ENCODE measurements at regions not wholly inside any gene's neighbourhood (a gene's known extent, or its start where the extent isn't known, plus 50 kb on each side); places are given as distances from the start of the nearest gene placed in this dataset.
"Not testable (repeated sequence)": the region's sequence is repeated elsewhere in the genome, so short reads cannot be mapped to it uniquely, and the experiment has no call there.

GRCh38 chr5:155616779-155617392, 603.3 kb downstream of the KIF4B start:
- DNase-seq (ENCODE audit: low read depth in 2 of 2) = peak; percentile 16 to 30

- no peak for DNase-seq (ENCODE audit: low read depth in 2 of 2)
Measured at GRCh38 chr5:155619688-155620087, 606.1 kb downstream of the KIF4B start.

GRCh38 chr5:155620821-155621410, 607.4 kb downstream of the KIF4B start:
- no peak for DNase-seq (ENCODE audit: low read depth in 2 of 2)

GRCh38 chr5:155624597-155625241, 611.2 kb downstream of the KIF4B start:
- no peak for DNase-seq (ENCODE audit: low read depth in 2 of 2)

GRCh38 chr5:155625315-155625714, 611.8 kb downstream of the KIF4B start:
- DNase-seq (ENCODE audit: low read depth in 2 of 2) = no peak

GRCh38 chr5:155625897-155626543, 612.5 kb downstream of the KIF4B start:
- no peak for DNase-seq (ENCODE audit: low read depth in 2 of 2)

GRCh38 chr5:155626592-155626991, 613.0 kb downstream of the KIF4B start:
- DNase-seq (ENCODE audit: low read depth in 2 of 2) = no peak

GRCh38 chr5:155628346-155628745, 614.8 kb downstream of the KIF4B start:
- DNase-seq (ENCODE audit: low read depth in 2 of 2) = no peak

GRCh38 chr5:155629597-155629996, 616.0 kb downstream of the KIF4B start:
- no peak for DNase-seq (ENCODE audit: low read depth in 2 of 2)

- DNase-seq (ENCODE audit: low read depth in 2 of 2) = no peak
Measured at GRCh38 chr5:155631116-155631515, 617.6 kb downstream of the KIF4B start.

GRCh38 chr5:155633338-155633957, 619.9 kb downstream of the KIF4B start:
- DNase-seq (ENCODE audit: low read depth in 2 of 2) = no peak

GRCh38 chr5:155649666-155650065, 636.1 kb downstream of the KIF4B start:
- DNase-seq (ENCODE audit: low read depth in 2 of 2) = no peak

- DNase-seq (ENCODE audit: low read depth in 2 of 2) = no peak
Measured at GRCh38 chr5:155655569-155655968, 642.0 kb downstream of the KIF4B start.

- DNase-seq (ENCODE audit: low read depth in 2 of 2) = no peak
Measured at GRCh38 chr5:155661859-155662258, 648.3 kb downstream of the KIF4B start.

- DNase-seq (ENCODE audit: low read depth in 2 of 2) = no peak
Measured at GRCh38 chr5:155665361-155665760, 651.8 kb downstream of the KIF4B start.

GRCh38 chr5:155672001-155672400, 655.0 kb upstream of the SGCD start:
- DNase-seq (ENCODE audit: low read depth in 2 of 2) = not testable (repeated sequence)

GRCh38 chr5:155676967-155677366, 650.0 kb upstream of the SGCD start:
- no peak for DNase-seq (ENCODE audit: low read depth in 2 of 2)

GRCh38 chr5:155678371-155678770, 648.6 kb upstream of the SGCD start:
- DNase-seq (ENCODE audit: low read depth in 2 of 2) = no peak

- DNase-seq (ENCODE audit: low read depth in 2 of 2) = no peak
Measured at GRCh38 chr5:155679530-155679929, 647.4 kb upstream of the SGCD start.

GRCh38 chr5:155684417-155684816, 642.5 kb upstream of the SGCD start:
- DNase-seq (ENCODE audit: low read depth in 2 of 2) = no peak

- DNase-seq (ENCODE audit: low read depth in 2 of 2) = no peak
Measured at GRCh38 chr5:155686131-155686530, 640.8 kb upstream of the SGCD start.

GRCh38 chr5:155689406-155689805, 637.6 kb upstream of the SGCD start:
- DNase-seq (ENCODE audit: low read depth in 2 of 2) = no peak
